ENCODE measurements at regions not wholly inside any gene's neighbourhood (a gene's known extent, or its start where the extent isn't known, plus 50 kb on each side); places are given as distances from the start of the nearest gene placed in this dataset.
"Not testable (repeated sequence)": the region's sequence is repeated elsewhere in the genome, so short reads cannot be mapped to it uniquely, and the experiment has no call there.

GRCh38 chr5:99879791-99880511, 655.2 kb upstream of the FAM174A start:
- no peak for DNase-seq

DNA sequence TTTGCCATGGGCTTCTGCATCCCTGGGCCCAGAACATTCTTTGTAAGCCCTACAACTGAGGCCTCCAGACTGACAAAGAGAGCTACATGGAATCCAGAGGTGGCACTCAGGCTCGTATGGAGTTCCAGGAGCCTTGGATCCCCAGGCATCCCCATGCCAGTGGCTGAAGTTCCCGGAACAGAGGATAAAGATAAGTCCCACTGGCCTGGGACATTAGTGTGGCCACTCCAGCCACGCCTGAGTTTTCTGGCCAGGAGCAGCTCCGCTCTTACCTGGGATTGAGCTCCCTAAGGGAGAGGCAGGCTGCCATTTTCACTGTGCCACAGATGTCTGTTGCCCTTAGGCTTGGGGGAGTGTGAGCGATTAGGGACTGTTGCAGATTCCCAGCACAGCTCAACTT, 656.3 kb upstream of the FAM174A start:
- DNase-seq = no peak

GRCh38 chr5:99866740-99867139, 668.4 kb upstream of the FAM174A start:
- DNase-seq = peak; percentile 51

- no peak for DNase-seq
Measured at GRCh38 chr5:99865159-99865558, 670.0 kb upstream of the FAM174A start.

DNA sequence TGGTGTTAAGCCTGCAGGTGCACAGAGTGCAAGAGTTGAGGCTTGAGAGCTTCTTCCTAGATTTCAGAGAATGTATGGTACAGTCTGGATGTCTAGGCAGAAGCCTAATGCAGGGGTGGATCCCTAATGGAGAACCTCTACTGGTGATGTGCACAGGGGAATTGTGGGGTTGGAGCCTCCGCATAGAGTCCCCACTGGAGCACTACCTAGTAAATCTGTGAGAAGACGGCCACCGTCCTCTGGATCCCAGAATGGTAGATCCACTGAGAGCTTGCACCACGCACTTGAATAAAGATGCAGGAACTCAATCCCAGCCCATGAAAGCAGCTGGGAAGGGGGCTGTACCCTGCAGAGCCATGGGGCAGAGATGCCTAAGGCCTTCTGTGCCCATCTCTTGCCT, 699.4 kb upstream of the FAM174A start:
- DNase-seq = no peak

GRCh38 chr5:99827136-99827535, 708.0 kb upstream of the FAM174A start:
- DNase-seq = no peak

GRCh38 chr5:99817796-99818195, 717.4 kb upstream of the FAM174A start:
- no peak for DNase-seq

GRCh38 chr5:99814321-99815063, 720.7 kb upstream of the FAM174A start:
- DNase-seq = no peak

- DNase-seq = no peak
Measured at GRCh38 chr5:99808657-99809230, 726.4 kb upstream of the FAM174A start.

- no peak for DNase-seq
Measured at GRCh38 chr5:99807346-99807745, 727.8 kb upstream of the FAM174A start.

GRCh38 chr5:99795031-99795430, 740.1 kb upstream of the FAM174A start:
- no peak for DNase-seq

- DNase-seq = no peak
Measured at GRCh38 chr5:99788482-99788881, 746.7 kb upstream of the FAM174A start.

DNA sequence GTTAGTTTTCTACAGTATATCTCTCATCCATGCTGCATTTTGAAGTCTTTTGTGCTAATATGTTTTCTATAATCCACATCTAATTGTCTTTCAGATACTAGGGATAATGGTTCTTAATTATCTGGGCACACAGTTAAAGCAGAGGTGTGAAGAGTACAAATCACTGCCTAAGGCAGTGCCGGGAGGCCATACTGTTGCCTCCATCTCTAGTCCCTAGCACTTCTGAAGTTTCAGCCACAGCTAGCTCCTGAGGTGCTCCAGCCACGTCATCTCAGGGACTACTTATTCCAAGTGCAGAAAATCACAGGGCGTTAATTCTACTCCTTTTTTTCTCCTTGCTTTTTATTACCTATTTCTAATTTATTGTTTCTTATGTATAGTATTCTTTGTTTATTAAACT, 760.0 kb upstream of the FAM174A start:
- no peak for DNase-seq

GRCh38 chr5:99773290-99773689, 761.9 kb upstream of the FAM174A start:
- no peak for DNase-seq

DNA sequence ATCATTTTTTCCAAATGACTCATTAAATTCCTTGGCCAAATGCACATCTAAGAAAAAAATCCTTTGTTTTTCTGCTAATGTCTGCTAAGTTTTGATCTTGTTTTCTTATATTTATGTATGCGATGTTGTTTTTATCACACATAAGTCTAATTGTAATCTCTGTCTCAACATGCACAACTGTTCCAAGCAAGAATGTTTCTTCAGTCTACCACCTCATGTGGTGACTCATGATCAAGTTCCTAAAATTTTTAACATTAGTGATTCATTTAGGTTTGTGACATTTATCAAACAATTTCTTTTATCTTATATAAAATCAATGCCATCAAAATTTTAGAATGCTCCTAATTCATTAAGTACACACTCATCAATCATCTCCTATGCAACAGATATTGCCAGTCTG, 763.9 kb upstream of the FAM174A start:
- DNase-seq = no peak

GRCh38 chr5:99765011-99765410, 770.2 kb upstream of the FAM174A start:
- no peak for DNase-seq

DNA sequence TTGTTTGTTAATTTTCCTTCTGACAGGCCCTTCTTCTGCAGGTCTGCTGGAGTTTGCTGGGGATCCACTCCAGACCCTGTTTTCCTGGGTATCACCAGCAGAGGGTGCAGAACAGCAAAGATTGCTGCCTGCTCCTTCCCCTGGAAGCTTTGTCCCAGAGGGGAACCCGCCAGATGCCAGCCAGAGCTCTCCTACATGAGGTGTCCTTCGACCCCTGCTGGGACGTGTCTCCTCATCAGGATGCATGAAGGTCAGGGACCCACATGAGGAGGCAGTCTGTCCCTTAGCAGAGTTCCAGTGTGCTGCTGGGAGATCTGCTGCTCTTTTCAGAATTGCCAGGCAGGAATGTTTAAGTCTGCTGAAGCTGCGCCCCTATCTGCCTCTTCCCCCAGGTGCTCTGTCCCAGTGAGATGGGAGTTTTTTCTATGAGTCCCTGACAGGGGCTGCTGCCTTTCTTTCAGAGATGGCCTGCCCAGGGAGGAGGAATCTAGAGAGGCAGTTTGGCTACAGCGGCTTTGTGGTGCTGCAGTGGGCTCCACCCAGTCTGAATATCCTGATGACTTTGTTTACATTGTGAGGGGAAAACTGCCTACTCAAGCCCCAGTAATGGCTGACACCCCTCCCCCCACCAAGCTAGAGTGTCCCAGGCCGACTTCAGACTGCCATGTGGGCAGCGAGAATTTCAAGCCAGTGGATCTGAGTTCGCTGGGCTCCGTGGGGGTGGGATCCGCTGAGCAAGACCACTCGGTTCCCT, 772.0 kb upstream of the FAM174A start:
- DNase-seq = no peak

DNA sequence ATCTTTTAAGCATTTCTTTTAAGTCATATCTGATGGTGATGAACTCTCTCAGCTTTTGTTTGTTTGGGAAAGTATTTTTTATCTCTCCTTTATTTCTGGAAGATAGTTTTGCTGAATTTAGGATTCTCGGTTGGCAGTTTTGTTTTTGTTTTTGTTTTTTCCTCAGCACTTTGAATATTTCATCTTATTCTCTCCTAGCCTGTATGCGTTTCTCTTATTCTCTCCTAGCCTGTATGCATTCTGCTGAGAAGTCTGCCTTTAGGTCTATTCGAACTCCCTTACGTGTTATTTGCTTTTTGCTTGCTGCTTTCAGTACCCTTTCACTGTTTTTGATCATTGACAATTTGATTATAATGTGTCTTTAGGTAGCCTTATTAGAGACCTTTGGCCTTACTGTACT, 787.8 kb upstream of the FAM174A start:
- no peak for DNase-seq

- DNase-seq = not testable (repeated sequence)
Measured at GRCh38 chr5:99733146-99733545, 802.0 kb upstream of the FAM174A start.

DNA sequence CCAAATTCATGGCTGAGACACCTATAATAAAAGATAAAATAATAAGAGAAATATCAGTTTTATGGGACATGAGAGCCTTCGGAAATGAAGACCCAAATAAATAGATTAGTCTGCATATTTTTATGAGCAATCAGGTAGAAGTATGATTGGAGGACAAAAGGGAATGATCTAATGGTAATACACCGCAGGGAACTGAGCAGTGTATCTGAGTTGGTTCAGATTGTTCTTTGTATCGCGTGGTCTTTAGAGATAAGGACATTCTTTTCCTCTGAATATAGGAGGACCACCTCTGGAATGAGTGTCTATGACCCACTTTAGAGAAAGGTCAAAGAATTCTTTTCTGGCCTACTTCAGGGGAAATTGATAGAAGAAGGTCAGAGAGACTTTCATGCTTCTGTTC, 801.8 kb upstream of the CHD1 start:
- not testable (repeated sequence) for DNase-seq

DNA sequence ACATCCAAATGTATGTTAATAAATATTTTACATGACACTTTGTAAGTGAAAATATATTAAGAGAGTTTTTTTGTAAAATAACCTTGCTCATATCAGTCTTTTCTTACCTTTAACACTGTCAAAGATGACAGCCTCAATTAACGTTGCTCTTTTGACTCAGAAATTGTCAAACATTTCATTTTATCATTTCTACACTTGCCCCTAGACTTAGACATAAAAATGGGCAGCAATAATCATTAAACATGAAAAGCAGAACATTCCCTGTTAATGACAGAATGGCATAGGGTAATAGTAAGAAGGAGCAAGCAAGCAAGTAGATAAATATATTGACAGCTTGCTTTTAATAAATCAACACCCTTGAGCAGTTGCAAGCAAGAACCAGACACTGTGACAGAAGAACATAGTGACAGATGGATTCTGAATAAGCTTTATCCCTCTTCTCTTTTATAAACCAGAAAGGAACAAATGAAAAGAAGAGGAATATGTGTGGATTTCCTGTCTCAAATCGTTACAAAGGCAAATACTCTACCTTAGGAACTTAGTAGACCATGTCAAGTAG, 796.0 kb upstream of the CHD1 start:
- no peak for DNase-seq

- DNase-seq = no peak
Measured at GRCh38 chr5:99721506-99721905, 792.7 kb upstream of the CHD1 start.

- DNase-seq = no peak
Measured at GRCh38 chr5:99715921-99716320, 787.1 kb upstream of the CHD1 start.

Measured in activated CD4-positive, alpha-beta T cell treated with anti-CD3 and anti-CD28 coated beads, Interleukin-2, amount 50 U/mL, for 16 hours (primary cell).